DOHH2 (cell line): ENCODE measurements at regions not wholly inside any gene's neighbourhood (a gene's known extent, or its start where the extent isn't known, plus 50 kb on each side); places are given as distances from the start of the nearest gene placed in this dataset.

Experiments
- H3F3A ChIP-seq: fragments of 200-600 bp; sonication (generic), shearing (Covaris generic); 2 replicates; pipeline ENCODE4 v1.6.0; 2016; ENCODE audit warnings: antibody characterized with exemption, mild to moderate bottlenecking; ENCODE audit not compliant: control insufficient read depth, insufficient read depth
- H3K27ac ChIP-seq: fragments of 200-600 bp; sonication (generic); 2 replicates; pipeline ENCODE4 v1.5.1; 2014; ENCODE audit warnings: low read depth, mild to moderate bottlenecking, low read length, moderate library complexity
- H3K27me3 ChIP-seq: fragments of 200-600 bp; sonication (generic); 2 replicates; pipeline ENCODE4 v1.6.1; 2014; ENCODE audit warnings: mild to moderate bottlenecking, low read length, mixed read lengths; ENCODE audit not compliant: control insufficient read depth
- H3K36me3 ChIP-seq: fragments of 200-600 bp; sonication (generic); 2 replicates; pipeline ENCODE4 v1.6.1; 2014; ENCODE audit warnings: mild to moderate bottlenecking, low read length, moderate library complexity, mixed read lengths; ENCODE audit not compliant: control insufficient read depth
- H3K4me1 ChIP-seq: fragments of 200-600 bp; sonication (generic); 2 replicates; pipeline ENCODE4 v1.6.1; 2014; ENCODE audit warnings: mild to moderate bottlenecking, low read length, mixed read lengths; ENCODE audit not compliant: control insufficient read depth
- H3K4me2 ChIP-seq: fragments of 200-600 bp; sonication (generic); 2 replicates; pipeline ENCODE4 v1.6.0; 2014; ENCODE audit warnings: mild to moderate bottlenecking, low read length, moderate library complexity
- H3K4me3 ChIP-seq: fragments of 200-600 bp; sonication (generic); 2 replicates; pipeline ENCODE4 v1.5.1; 2014; ENCODE audit warnings: mild to moderate bottlenecking, low read length, mixed read lengths
- H3K79me2 ChIP-seq: fragments of 200-600 bp; sonication (generic); 2 replicates; pipeline ENCODE4 v1.6.1; 2014; ENCODE audit warnings: mild to moderate bottlenecking, low read length, mixed read lengths; ENCODE audit not compliant: control insufficient read depth
- H3K9me2 ChIP-seq: fragments of 200-600 bp; sonication (generic); replicated peaks from 2 replicates; pipeline ENCODE4 v1.6.1; 2014; ENCODE audit warnings: mild to moderate bottlenecking, low read length, mixed read lengths; ENCODE audit not compliant: control insufficient read depth
- H3K9me3 ChIP-seq: fragments of 200-600 bp; sonication (generic); 2 replicates; pipeline ENCODE4 v1.6.1; 2014; ENCODE audit warnings: antibody characterized with exemption, low read length, mixed read lengths; ENCODE audit not compliant: control insufficient read depth, insufficient read depth
- H4K20me1 ChIP-seq: fragments of 200-600 bp; sonication (generic); 2 replicates; pipeline ENCODE4 v1.6.0; 2014; ENCODE audit warnings: low read depth, mild to moderate bottlenecking, antibody characterized with exemption, low read length, moderate library complexity; ENCODE audit not compliant: control insufficient read depth, insufficient read depth
- CTCF ChIP-seq: fragments of 200-600 bp; sonication (generic); IDR thresholded peaks from one replicate; pipeline ENCODE4 v1.5.1; 2014; ENCODE audit warnings: antibody characterized with exemption, mild to moderate bottlenecking, low read depth, low read length; ENCODE audit not compliant: poor library complexity, severe bottlenecking
- EZH2phosphoT487 ChIP-seq: fragments of 200-600 bp; sonication (generic); IDR thresholded peaks from 2 replicates; pipeline ENCODE4 v1.6.1; 2017; ENCODE audit warnings: borderline replicate concordance, mild to moderate bottlenecking, antibody characterized with exemption, low read length, moderate library complexity, mixed read lengths

- Histone ChIP-seq H3K9me2 (no peaks in the 10 kb centered on the region), H4K20me1 (no peaks in the 10 kb centered on the region), H3K79me2 (no peaks in the 10 kb centered on the region), H3F3A (no peaks in the 10 kb centered on the region), H3K27ac (no peak overlapping the region), H3K27me3 (no peaks in the 10 kb centered on the region), H3K4me1 (no peaks in the 10 kb centered on the region), H3K36me3 (no peaks in the 10 kb centered on the region), H3K9me3 (no peaks in the 10 kb centered on the region), H3K4me2 (no peak overlapping the region), H3K4me3 (no peak overlapping the region)
- TF ChIP-seq EZH2phosphoT487: no peak
- no peak for TF ChIP-seq CTCF
Observed at GRCh38 chr11:109033627-109034338, 368.9 kb downstream of the DDX10 start.

GRCh38 chr11:109034339-109034696 is 369.4 kb downstream of the DDX10 start:
- Histone ChIP-seq H3K27ac (no peak overlapping the region), H3K9me2 (no peaks in the 10 kb centered on the region), H3K4me2 (no peak overlapping the region), H3K4me1 (no peaks in the 10 kb centered on the region), H3K36me3 (no peaks in the 10 kb centered on the region), H3F3A (no peaks in the 10 kb centered on the region), H3K9me3 (no peaks in the 10 kb centered on the region), H3K79me2 (no peaks in the 10 kb centered on the region), H3K27me3 (no peaks in the 10 kb centered on the region), H3K4me3 (no peak overlapping the region), H4K20me1 (no peaks in the 10 kb centered on the region)
- TF ChIP-seq EZH2phosphoT487 (no peak), CTCF (no peak)

GRCh38 chr11:109035284-109035683 is 370.4 kb downstream of the DDX10 start:
- no peaks in the 10 kb centered on the region for H3K9me3 ChIP-seq
- no peaks in the 10 kb centered on the region for H3K79me2 ChIP-seq
- H3K4me2 ChIP-seq: no peak overlapping the region
- no peaks in the 10 kb centered on the region for H3K9me2 ChIP-seq
- no peak overlapping the region for H3K27ac ChIP-seq
- H3K4me1 ChIP-seq: no peaks in the 10 kb centered on the region
- no peak for TF ChIP-seq CTCF
- TF ChIP-seq EZH2phosphoT487: no peak
- H3K36me3 ChIP-seq: no peaks in the 10 kb centered on the region
- H3K4me3 ChIP-seq: no peak overlapping the region
- no peaks in the 10 kb centered on the region for H4K20me1 ChIP-seq
- H3F3A ChIP-seq: no peaks in the 10 kb centered on the region
- H3K27me3 ChIP-seq: no peaks in the 10 kb centered on the region
